ENCODE measurements at regions not wholly inside any gene's neighbourhood (a gene's known extent, or its start where the extent isn't known, plus 50 kb on each side); places are given as distances from the start of the nearest gene placed in this dataset.

DNA sequence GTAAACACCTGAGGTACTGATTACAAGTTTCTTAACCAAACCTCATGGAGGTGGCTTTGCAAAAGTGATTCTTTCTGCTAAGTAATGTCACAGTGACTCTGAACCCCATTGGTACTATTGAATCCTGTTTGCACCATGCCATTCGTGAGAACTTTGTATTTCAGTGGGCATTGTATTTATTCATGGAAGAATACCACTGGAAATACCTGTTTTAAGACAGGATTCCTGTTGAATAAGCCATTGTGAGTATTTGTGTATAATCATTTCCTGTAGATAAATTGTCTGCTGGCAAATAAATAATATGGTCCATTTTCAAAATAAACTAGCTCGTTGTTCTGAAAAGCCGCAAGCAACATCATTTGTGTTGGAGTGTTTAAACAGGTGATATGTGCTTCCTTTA, 136.4 kb upstream of the GUCY1A1 start:
- Histone ChIP-seq H3K36me3 (ENCODE audit: insufficient read depth, low read length) (no peaks in the 10 kb centered on the region), H3K27me3 (ENCODE audit: control insufficient read depth in 1 of 2, insufficient read depth in 2 of 2, low read length in 2 of 2) (no peaks in the 10 kb centered on the region), H3K9me3 (ENCODE audit: low read length) (no peaks in the 10 kb centered on the region), H3K27ac (ENCODE audit: low read depth, low read length) (no peak overlapping the region), H3K9ac (ENCODE audit: low read length) (no peak overlapping the region), H3K4me1 (ENCODE audit: insufficient read depth, low read length) (peaks cover 51% of the 10 kb centered on the region), H3K4me3 (ENCODE audit: low read depth in 1 of 2, low read length in 2 of 2) (no peak overlapping the region)

DNA sequence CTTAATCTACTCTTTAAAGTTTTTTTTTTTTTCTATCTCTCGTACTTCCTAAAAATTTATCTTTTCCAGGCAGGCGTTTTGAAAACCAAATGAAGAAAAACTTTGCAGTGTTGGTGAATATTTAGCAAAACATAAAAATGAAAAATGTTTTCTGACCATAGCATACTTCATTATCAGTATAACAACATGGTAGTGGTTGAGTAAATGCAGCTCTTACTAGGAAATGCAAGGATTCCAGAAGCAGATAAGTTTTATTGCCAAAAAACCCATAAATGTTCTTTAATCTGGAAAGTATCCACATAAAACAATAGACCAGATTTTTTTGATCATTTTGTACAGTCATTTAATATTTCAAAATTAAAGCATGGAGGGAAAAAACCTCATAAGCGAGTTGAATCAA, 136.9 kb upstream of the GUCY1A1 start:
- Histone ChIP-seq H3K27ac (ENCODE audit: low read depth, low read length) (no peak overlapping the region), H3K36me3 (ENCODE audit: insufficient read depth, low read length) (no peaks in the 10 kb centered on the region), H3K9ac (ENCODE audit: low read length) (no peak overlapping the region), H3K4me1 (ENCODE audit: insufficient read depth, low read length) (peaks cover 57% of the 10 kb centered on the region), H3K27me3 (ENCODE audit: control insufficient read depth in 1 of 2, insufficient read depth in 2 of 2, low read length in 2 of 2) (no peaks in the 10 kb centered on the region), H3K9me3 (ENCODE audit: low read length) (no peaks in the 10 kb centered on the region), H3K4me3 (ENCODE audit: low read depth in 1 of 2, low read length in 2 of 2) (no peak overlapping the region)

DNA sequence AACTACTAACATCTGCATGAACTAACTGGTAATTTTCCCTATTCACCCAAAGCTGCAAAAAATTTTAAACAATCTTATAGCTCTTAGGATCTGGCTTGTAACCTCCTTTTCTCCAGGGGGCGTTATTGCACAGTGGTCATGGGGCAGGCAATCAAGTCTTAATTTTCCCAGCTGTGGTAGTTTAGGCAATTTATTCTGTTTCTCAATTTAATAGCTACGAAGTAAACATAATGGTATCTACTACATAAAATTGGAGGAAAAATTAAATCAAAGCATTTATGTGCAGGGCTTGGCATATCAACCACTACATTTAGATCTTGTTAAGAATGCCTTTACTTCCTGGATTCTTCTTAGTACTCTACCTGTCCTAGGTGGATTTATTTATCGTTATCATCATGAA, 137.4 kb upstream of the GUCY1A1 start:
- no peak overlapping the region for H3K9ac ChIP-seq (ENCODE audit: low read length)
- H3K4me3 ChIP-seq (ENCODE audit: low read depth in 1 of 2, low read length in 2 of 2) = no peak overlapping the region
- H3K27ac ChIP-seq (ENCODE audit: low read depth, low read length) = no peak overlapping the region
- no peaks in the 10 kb centered on the region for H3K9me3 ChIP-seq (ENCODE audit: low read length)
- no peaks in the 10 kb centered on the region for H3K27me3 ChIP-seq (ENCODE audit: control insufficient read depth in 1 of 2, insufficient read depth in 2 of 2, low read length in 2 of 2)
- no peaks in the 10 kb centered on the region for H3K36me3 ChIP-seq (ENCODE audit: insufficient read depth, low read length)
- peaks cover 57% of the 10 kb centered on the region for H3K4me1 ChIP-seq (ENCODE audit: insufficient read depth, low read length)

DNA sequence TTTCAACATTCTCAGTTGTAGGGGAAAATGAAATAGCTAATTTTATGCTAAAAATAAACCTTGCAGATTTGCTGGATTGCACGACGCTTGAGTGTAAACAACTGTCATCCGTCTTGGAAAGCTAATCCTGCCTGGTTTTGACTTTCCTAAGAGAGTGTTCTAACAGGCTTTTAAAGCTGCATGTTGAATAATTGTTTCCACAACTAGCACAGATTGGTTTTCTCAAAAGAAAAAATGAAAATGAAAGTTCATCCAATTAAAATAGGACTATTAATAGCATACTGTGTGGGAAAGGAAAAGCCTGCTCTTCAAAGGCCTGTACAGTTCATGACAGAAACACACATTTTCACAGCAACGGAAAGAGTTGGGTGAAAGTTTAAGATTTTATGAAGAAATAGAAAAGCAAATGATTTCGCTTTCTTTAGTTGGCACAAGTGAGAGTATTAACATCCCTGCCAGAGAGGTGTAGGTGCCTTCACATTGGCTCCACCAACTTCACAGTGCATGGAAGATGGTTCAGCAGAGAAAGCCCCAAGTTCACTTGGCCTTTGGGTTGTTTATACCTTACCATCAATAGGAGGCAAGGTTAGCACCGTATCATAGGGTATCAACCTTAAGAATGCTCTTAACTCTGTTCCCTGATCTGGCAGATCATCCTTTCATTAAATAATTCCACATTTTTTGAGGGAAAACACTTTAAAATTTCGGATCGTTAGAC, 140.0 kb upstream of the GUCY1A1 start:
- Histone ChIP-seq H3K36me3 (ENCODE audit: insufficient read depth, low read length) (no peaks in the 10 kb centered on the region), H3K9ac (ENCODE audit: low read length) (no peak overlapping the region), H3K9me3 (ENCODE audit: low read length) (no peaks in the 10 kb centered on the region), H3K27me3 (ENCODE audit: control insufficient read depth in 1 of 2, insufficient read depth in 2 of 2, low read length in 2 of 2) (no peaks in the 10 kb centered on the region), H3K4me3 (ENCODE audit: low read depth in 1 of 2, low read length in 2 of 2) (peak overlapping the region in 1 of 2 donors; percentile 20), H3K27ac (ENCODE audit: low read depth, low read length) (peak overlapping the region; percentile 56), H3K4me1 (ENCODE audit: insufficient read depth, low read length) (peaks cover 65% of the 10 kb centered on the region)

DNA sequence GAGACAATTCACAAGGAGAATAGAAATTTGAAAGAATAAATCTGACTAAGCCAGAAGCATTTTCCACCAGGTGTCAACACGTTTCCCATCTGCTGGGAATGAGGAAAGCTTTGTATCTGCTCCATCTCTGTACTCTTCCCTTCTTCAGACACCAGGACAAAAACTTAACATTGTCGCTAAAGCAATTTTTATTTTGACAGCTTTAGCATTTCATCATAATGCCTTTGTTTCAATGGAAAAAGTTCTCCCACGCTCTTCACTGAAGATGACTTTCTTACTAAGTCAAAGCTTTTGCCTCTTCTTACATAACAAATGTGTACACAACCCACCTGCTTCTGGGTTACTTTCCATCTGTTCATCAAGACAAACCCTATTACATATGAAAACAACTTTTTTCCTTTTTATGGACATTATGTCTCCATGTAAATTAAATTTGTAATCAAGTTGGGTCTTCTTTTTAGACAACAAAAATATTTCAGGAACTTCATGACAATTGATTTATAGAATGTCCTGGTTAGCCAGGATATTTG, 141.7 kb upstream of the GUCY1A1 start:
- Histone ChIP-seq H3K9ac (ENCODE audit: low read length) (no peak overlapping the region), H3K27me3 (ENCODE audit: control insufficient read depth in 1 of 2, insufficient read depth in 2 of 2, low read length in 2 of 2) (no peaks in the 10 kb centered on the region), H3K36me3 (ENCODE audit: insufficient read depth, low read length) (no peaks in the 10 kb centered on the region), H3K9me3 (ENCODE audit: low read length) (no peaks in the 10 kb centered on the region), H3K4me1 (ENCODE audit: insufficient read depth, low read length) (peaks cover 53% of the 10 kb centered on the region), H3K4me3 (ENCODE audit: low read depth in 1 of 2, low read length in 2 of 2) (no peak overlapping the region), H3K27ac (ENCODE audit: low read depth, low read length) (no peak overlapping the region)

DNA sequence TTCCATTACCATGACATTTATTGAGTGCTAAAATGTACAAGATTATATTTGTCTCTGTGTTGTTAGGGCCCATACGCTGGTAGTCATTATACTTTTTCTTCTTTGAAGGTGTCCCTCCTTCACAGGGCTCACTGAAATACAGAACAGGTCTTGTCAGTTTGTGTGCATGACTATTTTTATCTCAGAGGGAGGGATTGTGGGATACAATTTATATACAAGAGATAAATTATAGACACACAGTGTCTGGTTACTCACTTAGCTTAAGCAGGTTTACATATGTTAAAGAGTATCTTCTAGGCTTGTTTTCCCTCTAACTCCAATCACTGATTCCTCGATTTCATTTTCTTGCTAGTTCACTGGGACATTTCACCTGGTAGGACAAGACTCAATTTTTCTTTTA, 143.3 kb upstream of the GUCY1A1 start:
- Histone ChIP-seq H3K4me3 (ENCODE audit: low read depth in 1 of 2, low read length in 2 of 2) (no peak overlapping the region), H3K9me3 (ENCODE audit: low read length) (no peaks in the 10 kb centered on the region), H3K9ac (ENCODE audit: low read length) (no peak overlapping the region), H3K27ac (ENCODE audit: low read depth, low read length) (peak overlapping the region; percentile 74), H3K27me3 (ENCODE audit: control insufficient read depth in 1 of 2, insufficient read depth in 2 of 2, low read length in 2 of 2) (no peaks in the 10 kb centered on the region), H3K4me1 (ENCODE audit: insufficient read depth, low read length) (peaks cover 53% of the 10 kb centered on the region), H3K36me3 (ENCODE audit: insufficient read depth, low read length) (no peaks in the 10 kb centered on the region)

DNA sequence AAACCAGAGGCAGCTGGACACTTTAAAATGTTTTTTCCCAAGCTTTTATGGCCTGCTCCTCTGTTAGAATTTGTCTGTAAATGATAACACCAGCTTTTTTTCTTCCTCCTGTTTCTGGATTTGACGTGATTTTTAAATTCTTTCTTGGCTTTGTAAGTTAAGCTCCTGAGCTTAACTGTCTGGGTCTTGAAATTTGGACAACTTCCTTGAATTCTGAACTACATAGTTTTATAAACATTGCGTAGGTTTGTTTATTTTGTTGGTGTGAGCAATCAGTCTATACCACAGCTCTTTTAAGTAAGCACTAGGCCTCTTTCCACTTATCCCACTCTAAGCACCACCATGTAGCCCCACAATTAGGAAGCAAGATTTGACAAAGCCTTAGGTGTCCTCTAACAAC, 144.4 kb upstream of the GUCY1A1 start:
- no peak overlapping the region for H3K4me3 ChIP-seq (ENCODE audit: low read depth in 1 of 2, low read length in 2 of 2)

DNA sequence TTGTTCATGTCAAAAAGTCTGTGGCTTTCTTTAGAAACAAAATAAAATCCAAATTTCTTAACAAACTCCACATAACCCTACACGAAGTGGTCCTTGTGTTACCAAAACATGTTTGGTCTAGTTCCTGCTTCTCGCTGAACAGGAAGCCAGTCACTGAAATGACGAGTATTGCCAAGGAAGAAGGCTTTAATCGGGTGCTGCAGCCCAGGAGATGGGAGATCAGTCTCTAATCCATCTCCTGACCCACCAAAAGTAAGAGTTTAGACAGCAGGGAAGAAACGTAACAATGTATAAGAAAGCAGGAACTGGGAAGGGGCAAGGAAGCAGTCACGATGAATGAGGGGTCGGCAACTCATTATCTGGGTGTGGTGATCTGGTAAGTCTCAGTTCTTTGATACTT, 144.6 kb upstream of the MAP9 start:
- no peaks in the 10 kb centered on the region for H3K27me3 ChIP-seq (ENCODE audit: control insufficient read depth in 1 of 2, insufficient read depth in 2 of 2, low read length in 2 of 2)
- H3K4me1 ChIP-seq (ENCODE audit: insufficient read depth, low read length) = peaks cover 42% of the 10 kb centered on the region
- peak overlapping the region; percentile 74 for H3K27ac ChIP-seq (ENCODE audit: low read depth, low read length)
- no peak overlapping the region for H3K9ac ChIP-seq (ENCODE audit: low read length)
- H3K4me3 ChIP-seq (ENCODE audit: low read depth in 1 of 2, low read length in 2 of 2) = no peak overlapping the region
- H3K36me3 ChIP-seq (ENCODE audit: insufficient read depth, low read length) = no peaks in the 10 kb centered on the region
- H3K9me3 ChIP-seq (ENCODE audit: low read length) = no peaks in the 10 kb centered on the region

More for the DNA sequence above, 144.4 kb upstream of the GUCY1A1 start:
- Histone ChIP-seq H3K27me3 (ENCODE audit: control insufficient read depth in 1 of 2, insufficient read depth in 2 of 2, low read length in 2 of 2) (no peaks in the 10 kb centered on the region), H3K4me1 (ENCODE audit: insufficient read depth, low read length) (peaks cover 50% of the 10 kb centered on the region), H3K36me3 (ENCODE audit: insufficient read depth, low read length) (no peaks in the 10 kb centered on the region), H3K9ac (ENCODE audit: low read length) (no peak overlapping the region), H3K27ac (ENCODE audit: low read depth, low read length) (peak overlapping the region; percentile 74), H3K9me3 (ENCODE audit: low read length) (no peaks in the 10 kb centered on the region)

DNA sequence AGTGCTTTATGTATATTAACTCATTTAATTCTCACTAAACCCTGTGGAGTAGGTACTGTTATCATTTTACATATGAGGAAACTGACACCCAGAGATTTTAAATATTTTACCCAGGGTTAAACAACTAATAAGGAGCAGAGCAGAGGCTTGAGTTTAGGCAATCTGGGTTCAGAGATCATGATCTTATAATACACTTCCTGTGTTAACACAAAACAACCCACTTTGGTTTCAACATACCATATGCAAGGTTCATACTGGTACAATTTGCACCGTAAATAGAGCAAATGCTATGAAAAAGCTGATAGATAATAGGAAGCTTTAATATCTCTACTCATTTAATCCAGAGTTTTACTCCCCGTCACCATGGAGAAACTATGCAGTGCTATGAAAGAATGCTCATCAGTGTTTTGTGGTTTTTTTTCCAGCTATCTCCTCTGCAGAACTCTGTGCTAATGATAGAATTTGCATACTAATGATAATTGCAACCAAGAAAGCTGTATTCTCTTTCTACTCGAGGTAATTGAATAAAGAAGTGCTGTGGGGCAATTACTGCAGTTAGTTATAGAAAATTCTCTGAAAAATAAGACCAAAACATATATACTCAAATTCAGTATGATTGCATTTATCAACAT, 138.8 kb upstream of the MAP9 start:
- Histone ChIP-seq H3K27me3 (ENCODE audit: control insufficient read depth in 1 of 2, insufficient read depth in 2 of 2, low read length in 2 of 2) (no peaks in the 10 kb centered on the region), H3K9ac (ENCODE audit: low read length) (no peak overlapping the region), H3K9me3 (ENCODE audit: low read length) (no peaks in the 10 kb centered on the region), H3K36me3 (ENCODE audit: insufficient read depth, low read length) (no peaks in the 10 kb centered on the region), H3K4me1 (ENCODE audit: insufficient read depth, low read length) (peaks cover 7% of the 10 kb centered on the region), H3K27ac (ENCODE audit: low read depth, low read length) (no peak overlapping the region), H3K4me3 (ENCODE audit: low read depth in 1 of 2, low read length in 2 of 2) (no peak overlapping the region)

DNA sequence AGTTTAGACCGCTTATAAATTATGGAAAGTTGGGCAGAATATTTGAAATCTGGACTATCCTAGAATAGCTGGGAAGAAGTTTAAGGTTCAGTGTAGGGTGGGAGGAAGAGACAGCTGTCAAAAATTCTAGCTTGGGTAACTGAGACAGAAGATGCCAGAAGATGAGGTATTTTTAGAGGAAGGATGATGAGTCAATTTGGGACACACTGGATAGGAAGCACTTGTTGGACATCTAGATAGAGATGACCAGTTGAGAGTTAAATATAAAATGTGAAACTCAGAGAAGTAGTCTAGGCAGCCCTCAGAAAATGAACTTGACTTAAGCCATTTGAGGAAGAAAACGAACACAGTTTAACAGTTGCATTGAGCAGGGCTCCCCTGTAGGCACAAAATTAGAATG, 137.9 kb upstream of the MAP9 start:
- Histone ChIP-seq H3K27me3 (ENCODE audit: control insufficient read depth in 1 of 2, insufficient read depth in 2 of 2, low read length in 2 of 2) (no peaks in the 10 kb centered on the region), H3K36me3 (ENCODE audit: insufficient read depth, low read length) (no peaks in the 10 kb centered on the region), H3K4me1 (ENCODE audit: insufficient read depth, low read length) (peaks cover 11% of the 10 kb centered on the region), H3K27ac (ENCODE audit: low read depth, low read length) (no peak overlapping the region), H3K9me3 (ENCODE audit: low read length) (no peaks in the 10 kb centered on the region), H3K4me3 (ENCODE audit: low read depth in 1 of 2, low read length in 2 of 2) (no peak overlapping the region), H3K9ac (ENCODE audit: low read length) (no peak overlapping the region)

DNA sequence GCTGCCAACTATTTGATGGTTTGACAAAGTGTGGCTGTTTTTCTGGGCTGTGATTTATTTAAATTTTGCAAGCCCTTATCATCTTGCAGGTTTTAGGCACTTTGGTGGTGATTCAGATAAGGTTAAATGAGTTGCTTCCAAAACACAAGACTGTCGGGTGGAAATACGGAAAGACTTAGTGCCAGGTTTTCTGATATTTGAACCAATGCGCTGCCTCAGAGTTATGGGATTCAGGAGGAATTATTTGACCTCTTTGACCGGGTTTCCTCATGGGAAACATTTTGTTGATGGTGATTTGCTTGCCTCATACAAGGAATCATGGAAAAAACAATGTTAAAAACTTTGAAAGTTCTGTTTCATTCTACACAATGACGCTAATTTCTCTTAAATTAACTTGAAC, 136.1 kb upstream of the MAP9 start:
- no peak overlapping the region for H3K4me3 ChIP-seq (ENCODE audit: low read depth in 1 of 2, low read length in 2 of 2)
- H3K27me3 ChIP-seq (ENCODE audit: control insufficient read depth in 1 of 2, insufficient read depth in 2 of 2, low read length in 2 of 2) = no peaks in the 10 kb centered on the region
- no peaks in the 10 kb centered on the region for H3K9me3 ChIP-seq (ENCODE audit: low read length)
- H3K27ac ChIP-seq (ENCODE audit: low read depth, low read length) = no peak overlapping the region
- peaks cover 17% of the 10 kb centered on the region for H3K4me1 ChIP-seq (ENCODE audit: insufficient read depth, low read length)
- H3K36me3 ChIP-seq (ENCODE audit: insufficient read depth, low read length) = no peaks in the 10 kb centered on the region
- no peak overlapping the region for H3K9ac ChIP-seq (ENCODE audit: low read length)

DNA sequence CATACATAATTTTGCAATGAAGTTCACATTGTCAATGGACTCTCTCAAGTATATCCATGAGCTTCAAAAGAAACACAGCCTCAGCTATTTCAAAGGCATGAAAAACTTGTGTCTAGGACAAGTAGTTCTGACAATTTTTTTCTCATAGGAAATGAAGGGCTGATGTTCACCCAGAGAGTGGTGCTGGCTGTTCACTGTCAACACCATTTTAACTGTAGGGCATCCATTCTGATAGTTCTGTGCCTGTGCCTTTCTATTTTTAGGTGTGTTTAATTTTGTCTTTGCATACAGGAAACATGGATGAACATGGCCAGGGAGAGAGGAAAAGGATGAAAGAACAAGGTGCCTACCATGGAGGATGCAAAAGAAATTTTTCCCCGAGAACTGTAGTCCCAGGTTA, 135.3 kb upstream of the MAP9 start:
- no peaks in the 10 kb centered on the region for H3K27me3 ChIP-seq (ENCODE audit: control insufficient read depth in 1 of 2, insufficient read depth in 2 of 2, low read length in 2 of 2)
- H3K9me3 ChIP-seq (ENCODE audit: low read length) = no peaks in the 10 kb centered on the region
- H3K27ac ChIP-seq (ENCODE audit: low read depth, low read length) = no peak overlapping the region
- no peaks in the 10 kb centered on the region for H3K36me3 ChIP-seq (ENCODE audit: insufficient read depth, low read length)
- H3K9ac ChIP-seq (ENCODE audit: low read length) = no peak overlapping the region
- no peak overlapping the region for H3K4me3 ChIP-seq (ENCODE audit: low read depth in 1 of 2, low read length in 2 of 2)
- H3K4me1 ChIP-seq (ENCODE audit: insufficient read depth, low read length) = peaks cover 17% of the 10 kb centered on the region

All from muscle layer of colon (tissue), 2 donors.